ENCODE measurements at regions not wholly inside any gene's neighbourhood (a gene's known extent, or its start where the extent isn't known, plus 50 kb on each side); places are given as distances from the start of the nearest gene placed in this dataset.

- no peaks in the 10 kb centered on the region for H3K79me2 ChIP-seq (ENCODE audit: insufficient read depth)
- no peak for TF ChIP-seq EZH2 (IDR thresholded peaks at IDR 0.05; ENCODE audit: insufficient read depth, poor library complexity, severe bottlenecking)
- TF ChIP-seq EZH2phosphoT487 (IDR thresholded peaks at IDR 0.05; ENCODE audit: insufficient read depth, low read depth): no peak
- H3K27me3 ChIP-seq (replicated peaks; ENCODE audit: insufficient read depth): no peaks in the 10 kb centered on the region
- no peak overlapping the region for H3K4me2 ChIP-seq (ENCODE audit: unreplicated experiment)
- DNase-seq: no peak
- no peaks in the 10 kb centered on the region for H3K9me2 ChIP-seq (ENCODE audit: insufficient read depth)
- no peaks in the 10 kb centered on the region for H3K36me3 ChIP-seq (ENCODE audit: low read depth)
- H3K9ac ChIP-seq: no peak overlapping the region
- in situ Hi-C loops (cut with MboI): no loop called here
- H4K20me1 ChIP-seq (ENCODE audit: insufficient read depth): no peaks in the 10 kb centered on the region
- no peak overlapping the region for H3K27ac ChIP-seq
- no peak overlapping the region for H3K4me3 ChIP-seq
- H3K4me1 ChIP-seq (ENCODE audit: insufficient read depth): no peaks in the 10 kb centered on the region
- H3F3A ChIP-seq (ENCODE audit: insufficient read depth): no peaks in the 10 kb centered on the region
- no peaks in the 10 kb centered on the region for H3K9me3 ChIP-seq (ENCODE audit: low read depth)
- 0 to 9% methylated on average over 1 of the region's 1 CpG for WGBS, 2 experiments (ENCODE audit: low coverage in 1 of 2, low lambda C conversion rate in 2 of 2, missing lambda C conversion rate in 2 of 2)
- H2AFZ ChIP-seq: no peak overlapping the region
These were observed 141.3 kb upstream of the MINDY3 start for GRCh38 chr10:16001581-16001980.

GRCh38 chr10:16009785-16010184 lies 149.5 kb upstream of the MINDY3 start:
- H3K27ac ChIP-seq: no peak overlapping the region
- no peaks in the 10 kb centered on the region for H4K20me1 ChIP-seq (ENCODE audit: insufficient read depth)
- TF ChIP-seq EZH2 (IDR thresholded peaks at IDR 0.05; ENCODE audit: insufficient read depth, poor library complexity, severe bottlenecking): no peak
- no peak for TF ChIP-seq EZH2phosphoT487 (IDR thresholded peaks at IDR 0.05; ENCODE audit: insufficient read depth, low read depth)
- in situ Hi-C loops (cut with MboI): no loop called here
- no peaks in the 10 kb centered on the region for H3K27me3 ChIP-seq (replicated peaks; ENCODE audit: insufficient read depth)
- no peaks in the 10 kb centered on the region for H3K4me1 ChIP-seq (ENCODE audit: insufficient read depth)
- no peak for DNase-seq
- H3K9me3 ChIP-seq (ENCODE audit: low read depth): no peaks in the 10 kb centered on the region
- 47 to 49% methylated on average over 6 of the region's 6 CpGs for WGBS, 2 experiments (ENCODE audit: low coverage in 1 of 2, low lambda C conversion rate in 2 of 2, missing lambda C conversion rate in 2 of 2)
- H3F3A ChIP-seq (ENCODE audit: insufficient read depth): no peaks in the 10 kb centered on the region
- H3K9me2 ChIP-seq (ENCODE audit: insufficient read depth): no peaks in the 10 kb centered on the region
- no peaks in the 10 kb centered on the region for H3K79me2 ChIP-seq (ENCODE audit: insufficient read depth)
- H2AFZ ChIP-seq: no peak overlapping the region
- H3K9ac ChIP-seq: no peak overlapping the region
- no peaks in the 10 kb centered on the region for H3K36me3 ChIP-seq (ENCODE audit: low read depth)
- H3K4me2 ChIP-seq (ENCODE audit: unreplicated experiment): no peak overlapping the region
- H3K4me3 ChIP-seq: no peak overlapping the region

- no peaks in the 10 kb centered on the region for H3F3A ChIP-seq (ENCODE audit: insufficient read depth)
- no peak overlapping the region for H3K4me3 ChIP-seq
- H3K4me1 ChIP-seq (ENCODE audit: insufficient read depth): no peaks in the 10 kb centered on the region
- no peak overlapping the region for H3K27ac ChIP-seq
- no peaks in the 10 kb centered on the region for H3K36me3 ChIP-seq (ENCODE audit: low read depth)
- H3K79me2 ChIP-seq (ENCODE audit: insufficient read depth): no peaks in the 10 kb centered on the region
- TF ChIP-seq EZH2phosphoT487 (IDR thresholded peaks at IDR 0.05; ENCODE audit: insufficient read depth, low read depth) (no peak), EZH2 (IDR thresholded peaks at IDR 0.05; ENCODE audit: insufficient read depth, poor library complexity, severe bottlenecking) (no peak)
- in situ Hi-C loops (cut with MboI): no loop called here
- no peak overlapping the region for H3K4me2 ChIP-seq (ENCODE audit: unreplicated experiment)
- DNase-seq: no peak
- H3K9ac ChIP-seq: no peak overlapping the region
- H2AFZ ChIP-seq: no peak overlapping the region
- no peaks in the 10 kb centered on the region for H3K9me3 ChIP-seq (ENCODE audit: low read depth)
- H4K20me1 ChIP-seq (ENCODE audit: insufficient read depth): no peaks in the 10 kb centered on the region
- H3K9me2 ChIP-seq (ENCODE audit: insufficient read depth): no peaks in the 10 kb centered on the region
- no peaks in the 10 kb centered on the region for H3K27me3 ChIP-seq (replicated peaks; ENCODE audit: insufficient read depth)
These were observed 151.2 kb upstream of the MINDY3 start for GRCh38 chr10:16011548-16011947.

- H3K27ac ChIP-seq: no peak overlapping the region
- 18 to 21% methylated on average over 3 of the region's 3 CpGs for WGBS, 2 experiments (ENCODE audit: low coverage in 1 of 2, low lambda C conversion rate in 2 of 2, missing lambda C conversion rate in 2 of 2)
- no peaks in the 10 kb centered on the region for H3K79me2 ChIP-seq (ENCODE audit: insufficient read depth)
- no peaks in the 10 kb centered on the region for H3K4me1 ChIP-seq (ENCODE audit: insufficient read depth)
- in situ Hi-C loops (cut with MboI): no loop called here
- no peak overlapping the region for H3K4me2 ChIP-seq (ENCODE audit: unreplicated experiment)
- H3K36me3 ChIP-seq (ENCODE audit: low read depth): no peaks in the 10 kb centered on the region
- DNase-seq: no peak
- TF ChIP-seq EZH2 (IDR thresholded peaks at IDR 0.05; ENCODE audit: insufficient read depth, poor library complexity, severe bottlenecking): no peak
- no peak for TF ChIP-seq EZH2phosphoT487 (IDR thresholded peaks at IDR 0.05; ENCODE audit: insufficient read depth, low read depth)
- no peak overlapping the region for H3K4me3 ChIP-seq
- H3K27me3 ChIP-seq (replicated peaks; ENCODE audit: insufficient read depth): no peaks in the 10 kb centered on the region
- no peaks in the 10 kb centered on the region for H4K20me1 ChIP-seq (ENCODE audit: insufficient read depth)
- H2AFZ ChIP-seq: no peak overlapping the region
- no peaks in the 10 kb centered on the region for H3K9me3 ChIP-seq (ENCODE audit: low read depth)
- H3K9ac ChIP-seq: no peak overlapping the region
- no peaks in the 10 kb centered on the region for H3F3A ChIP-seq (ENCODE audit: insufficient read depth)
- no peaks in the 10 kb centered on the region for H3K9me2 ChIP-seq (ENCODE audit: insufficient read depth)
These were observed 154.2 kb upstream of the MINDY3 start for GRCh38 chr10:16014469-16014868.

GRCh38 chr10:16016688-16017087 lies 156.4 kb upstream of the MINDY3 start:
- no peaks in the 10 kb centered on the region for H3K9me3 ChIP-seq (ENCODE audit: low read depth)
- no peaks in the 10 kb centered on the region for H3K79me2 ChIP-seq (ENCODE audit: insufficient read depth)
- H3K4me3 ChIP-seq: no peak overlapping the region
- in situ Hi-C loops (cut with MboI): no loop called here
- no peak overlapping the region for H3K9ac ChIP-seq
- WGBS, 2 experiments (ENCODE audit: low coverage in 1 of 2, low lambda C conversion rate in 2 of 2, missing lambda C conversion rate in 2 of 2): 3 to 6% methylated on average over 4 of the region's 4 CpGs
- H4K20me1 ChIP-seq (ENCODE audit: insufficient read depth): no peaks in the 10 kb centered on the region
- TF ChIP-seq EZH2 (IDR thresholded peaks at IDR 0.05; ENCODE audit: insufficient read depth, poor library complexity, severe bottlenecking): no peak
- no peak for TF ChIP-seq EZH2phosphoT487 (IDR thresholded peaks at IDR 0.05; ENCODE audit: insufficient read depth, low read depth)
- no peak overlapping the region for H2AFZ ChIP-seq
- H3K4me1 ChIP-seq (ENCODE audit: insufficient read depth): no peaks in the 10 kb centered on the region
- no peaks in the 10 kb centered on the region for H3K36me3 ChIP-seq (ENCODE audit: low read depth)
- H3K27ac ChIP-seq: no peak overlapping the region
- no peaks in the 10 kb centered on the region for H3F3A ChIP-seq (ENCODE audit: insufficient read depth)
- no peak overlapping the region for H3K4me2 ChIP-seq (ENCODE audit: unreplicated experiment)
- no peak for DNase-seq
- no peaks in the 10 kb centered on the region for H3K9me2 ChIP-seq (ENCODE audit: insufficient read depth)
- H3K27me3 ChIP-seq (replicated peaks; ENCODE audit: insufficient read depth): no peaks in the 10 kb centered on the region
